Ishikawa (cell line): ENCODE measurements at regions not wholly inside any gene's neighbourhood (a gene's known extent, or its start where the extent isn't known, plus 50 kb on each side); places are given as distances from the start of the nearest gene placed in this dataset.

ENCODE experiments used
- CEBPB ChIP-seq: IDR thresholded peaks from 2 replicates; pipeline ENCODE4 v1.6.1; 2012
- CREB1 ChIP-seq: IDR thresholded peaks from 2 replicates; pipeline ENCODE4 v1.6.1; 2012; ENCODE audit warnings: low read depth
- EGR1 ChIP-seq: IDR thresholded peaks from 2 replicates; pipeline ENCODE4 v1.6.1; 2012
- EP300 ChIP-seq: IDR thresholded peaks from 2 replicates; pipeline ENCODE4 v1.6.1; 2012; ENCODE audit warnings: borderline replicate concordance
- FOXM1 ChIP-seq: IDR thresholded peaks from 2 replicates; pipeline ENCODE4 v1.6.1; 2012; ENCODE audit warnings: low read depth, borderline replicate concordance
- NFIC ChIP-seq: IDR thresholded peaks from 2 replicates; pipeline ENCODE4 v1.6.1; 2012
- RAD21 ChIP-seq: IDR thresholded peaks from 2 replicates; pipeline ENCODE4 v1.6.1; 2012; ENCODE audit warnings: low read depth
- REST ChIP-seq: IDR thresholded peaks from 2 replicates; pipeline ENCODE4 v1.6.1; 2012; ENCODE audit warnings: low read depth, mild to moderate bottlenecking
- TAF1 ChIP-seq: IDR thresholded peaks from 2 replicates; pipeline ENCODE4 v1.6.1; 2012; ENCODE audit warnings: low read depth, mild to moderate bottlenecking
- TCF12 ChIP-seq: IDR thresholded peaks from 2 replicates; pipeline ENCODE4 v1.6.1; 2012; ENCODE audit warnings: low read depth
- TEAD4 ChIP-seq: IDR thresholded peaks from 2 replicates; pipeline ENCODE4 v1.6.1; 2012
- YY1 ChIP-seq: IDR thresholded peaks from 2 replicates; pipeline ENCODE4 v1.6.1; 2012; ENCODE audit warnings: low read depth
- ZBTB7A ChIP-seq: IDR thresholded peaks from 2 replicates; pipeline ENCODE4 v1.6.1; 2012; ENCODE audit warnings: low read depth
- TF ChIP-seq, protein P1 (sequence below): IDR thresholded peaks from 2 replicates; pipeline ENCODE4 v1.6.1; 2012
- TF ChIP-seq, protein P2 (sequence below): IDR thresholded peaks from 2 replicates; pipeline ENCODE4 v1.6.1; 2012

DNA sequence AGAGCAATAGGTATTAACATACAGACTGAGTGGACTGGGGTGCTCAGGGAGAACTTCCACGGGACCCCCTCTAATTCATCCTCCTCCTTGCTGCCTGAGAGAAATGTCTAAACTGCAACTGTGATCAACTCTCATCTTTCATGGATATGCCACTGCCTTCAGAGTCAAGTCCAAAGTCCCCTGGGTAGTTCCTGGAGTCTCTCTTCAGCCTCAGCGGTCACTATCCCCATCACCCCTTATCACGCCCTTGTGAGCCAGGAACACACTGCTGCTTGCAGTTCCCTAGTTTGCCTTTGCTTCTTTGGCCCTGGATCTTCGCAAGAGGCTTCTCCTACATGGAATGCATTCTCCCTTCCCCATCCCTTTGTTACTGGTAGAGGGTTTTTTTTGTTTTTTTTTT is 58.7 kb upstream of the AUTS2 start:
- TF ChIP-seq TEAD4 (no peak), EP300 (no peak)

- TF ChIP-seq TAF1 (no peak), CREB1 (no peak), TEAD4 (no peak), CEBPB (no peak), TCF12 (no peak), YY1 (no peak), FOXM1 (no peak), NFIC (no peak), EGR1 (no peak), REST (no peak), RAD21 (no peak), EP300 (no peak), ZBTB7A (no peak)
- TF ChIP-seq, protein P1, sequence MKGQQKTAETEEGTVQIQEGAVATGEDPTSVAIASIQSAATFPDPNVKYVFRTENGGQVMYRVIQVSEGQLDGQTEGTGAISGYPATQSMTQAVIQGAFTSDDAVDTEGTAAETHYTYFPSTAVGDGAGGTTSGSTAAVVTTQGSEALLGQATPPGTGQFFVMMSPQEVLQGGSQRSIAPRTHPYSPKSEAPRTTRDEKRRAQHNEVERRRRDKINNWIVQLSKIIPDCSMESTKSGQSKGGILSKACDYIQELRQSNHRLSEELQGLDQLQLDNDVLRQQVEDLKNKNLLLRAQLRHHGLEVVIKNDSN, result no peak
- TF ChIP-seq, protein P2, sequence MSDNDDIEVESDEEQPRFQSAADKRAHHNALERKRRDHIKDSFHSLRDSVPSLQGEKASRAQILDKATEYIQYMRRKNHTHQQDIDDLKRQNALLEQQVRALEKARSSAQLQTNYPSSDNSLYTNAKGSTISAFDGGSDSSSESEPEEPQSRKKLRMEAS, result no peak
Observed at GRCh38 chr7:69540287-69540686, 58.0 kb upstream of the AUTS2 start.

DNA sequence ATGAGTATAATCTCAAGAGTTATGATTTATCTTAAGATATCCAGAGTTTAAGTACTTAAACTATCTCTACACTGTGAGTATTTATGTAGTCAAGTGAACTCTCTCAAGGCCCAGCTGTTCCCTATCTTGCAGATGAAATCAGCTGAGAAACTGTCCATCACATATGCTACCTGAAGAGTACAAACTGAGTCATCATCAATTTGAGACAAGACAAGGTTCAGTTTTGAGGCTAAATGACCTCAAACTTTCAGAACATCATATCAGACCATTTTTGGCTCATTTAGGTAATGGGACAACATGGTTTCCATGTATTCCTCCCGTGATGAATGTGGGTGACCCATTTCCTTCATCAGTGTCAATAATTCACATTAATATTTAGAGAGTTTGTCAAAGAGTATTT is 53.1 kb upstream of the AUTS2 start:
- TF ChIP-seq CEBPB (no peak), EP300 (no peak), TAF1 (no peak), REST (no peak)
- TF ChIP-seq, protein P2, result no peak
